HepG2 (cell line): ENCODE measurements at regions not wholly inside any gene's neighbourhood (a gene's known extent, or its start where the extent isn't known, plus 50 kb on each side); places are given as distances from the start of the nearest gene placed in this dataset.

Source experiments
- ATAC-seq: fragments of 200-7000 bp; cut with Tn5 transposase; 3 replicates; pipeline ENCODE4 v1.9.1; 2020; ENCODE audit warnings: mild to moderate bottlenecking, moderate library complexity
- BruUV-seq: library from RNA; stranded (reverse); fragments of 400-500 nt; replicated peaks from 2 replicates; lab custom pipeline; 2021; lab: Mats Ljungman, UMichigan
- CTCF ChIA-PET: fragments of 300-600 bp; formaldehyde crosslinking; extraction: SDS; loops from one replicate; lab custom pipeline; 2021; ENCODE audit warnings: low total read pairs, inconsistent platforms, low intra/inter-chr PET ratio; lab: Yijun Ruan, JAX
- POLR2A ChIA-PET: fragments of 350-600 bp; sonication (Branson Sonifier 250); formaldehyde crosslinking; loops from one replicate; lab custom pipeline; 2020; ENCODE audit warnings: antibody characterized with exemption, inconsistent platforms; lab: Yijun Ruan, JAX
- DNase-seq: peaks from one replicate; pipeline ENCODE4 v3.0.0-alpha.2; 2015; ENCODE audit warnings: low spot score
- FAIRE-seq: peaks from 3 replicates; lab custom pipeline; 2011; peaks lifted over from hg19 to GRCh38; lab: Jason Lieb, UNC
- H2AFZ ChIP-seq: one replicate; pipeline ENCODE4 v1.6.1; 2011; ENCODE audit warnings: low read length, inconsistent platforms
- H3K27ac ChIP-seq: fragments of 300-600 bp; 3 replicates; pipeline ENCODE4 v1.8.0; 2011; ENCODE audit warnings: mixed run types, mild to moderate bottlenecking, mixed read lengths, low read length, inconsistent platforms; ENCODE audit not compliant: insufficient read depth; ENCODE audit errors: extremely low read length
- H3K27me3 ChIP-seq, 2 experiments: fragments of 200-600 bp in 1 of 2; 2 replicates in 1 of 2; 3 replicates in 1 of 2; pipeline versions ENCODE4 v1.6.0 to v1.8.0; 2011; ENCODE audit warnings: low read length in 2 of 2, mild to moderate bottlenecking in 2 of 2, moderate library complexity in 2 of 2, inconsistent platforms in 1 of 2; ENCODE audit not compliant: insufficient read depth in 2 of 2, control insufficient read depth in 1 of 2
- H3K36me3 ChIP-seq, 2 experiments: fragments of 200-600 bp in 1 of 2; replicated peaks in 1 of 2; 2 replicates in 1 of 2; 3 replicates in 1 of 2; pipeline versions ENCODE4 v1.5.1 to v1.8.0; 2011; ENCODE audit warnings: low read length in 2 of 2, inconsistent platforms in 1 of 2; ENCODE audit not compliant: insufficient read depth in 2 of 2, control insufficient read depth in 1 of 2
- H3K4me1 ChIP-seq: 2 replicates; pipeline ENCODE4 v1.5.1; 2012; ENCODE audit warnings: low read length, inconsistent platforms; ENCODE audit not compliant: insufficient read depth
- H3K4me2 ChIP-seq: 2 replicates; pipeline ENCODE4 v1.6.0; 2011; ENCODE audit warnings: low read depth, low read length, inconsistent platforms
- H3K4me3 ChIP-seq, 3 experiments: fragments of 200-600 bp in 1 of 3; sonication (generic), shearing (Covaris generic) in 1 of 3; replicated peaks in 1 of 3; 2 replicates each; pipeline ENCODE4 v1.5.1; 2011 to 2016; ENCODE audit warnings: low read length in 3 of 3, inconsistent platforms in 2 of 3, low read depth in 2 of 3, mild to moderate bottlenecking in 2 of 3, control low read depth in 1 of 3, mixed read lengths in 1 of 3; ENCODE audit not compliant: insufficient read depth in 1 of 3
- H3K79me2 ChIP-seq: one replicate; pipeline ENCODE4 v1.6.1; 2011; ENCODE audit warnings: low read length, inconsistent platforms; ENCODE audit not compliant: insufficient read depth
- H3K9ac ChIP-seq: 2 replicates; pipeline ENCODE4 v1.6.0; 2011; ENCODE audit warnings: mild to moderate bottlenecking, low read depth, low read length, inconsistent platforms; ENCODE audit not compliant: insufficient read depth
- H3K9me3 ChIP-seq: 2 replicates; pipeline ENCODE4 v1.5.1; 2012; ENCODE audit warnings: mild to moderate bottlenecking, low read length
- H4K20me1 ChIP-seq: 2 replicates; pipeline ENCODE4 v1.6.0; 2011; ENCODE audit warnings: inconsistent platforms, mild to moderate bottlenecking, low read length, moderate library complexity; ENCODE audit not compliant: insufficient read depth
- FOXO1 ChIP-seq: sonication (generic); formaldehyde crosslinking; IDR thresholded peaks from 2 replicates; pipeline ENCODE4 v1.4.0; 2020; ENCODE audit warnings: missing genetic modification reagents
- RBAK ChIP-seq: sonication (generic); formaldehyde crosslinking; IDR thresholded peaks from 2 replicates; pipeline ENCODE4 v1.5.1; 2020; ENCODE audit warnings: mild to moderate bottlenecking, missing genetic modification reagents
- SRSF9 ChIP-seq: fragments of 200-400 bp; formaldehyde crosslinking; IDR thresholded peaks from 2 replicates; pipeline ENCODE4 v1.6.1; 2018; ENCODE audit warnings: borderline replicate concordance, mild to moderate bottlenecking, low read depth, low read length; ENCODE audit not compliant: insufficient read depth, poor library complexity, severe bottlenecking
- WGBS: methylation state at CpG from one replicate; pipeline ENCODE4 v1.1.6; 2017; ENCODE audit warnings: low lambda C conversion rate; 5-methylcytosine and 5-hydroxymethylcytosine counted together
- in situ Hi-C: cut with HindIII; loops from 2 replicates; pipeline ENCODE4 v1.10.0; 2017; ENCODE audit warnings: low pct_unique_long_range_greater_than_20kb; ENCODE audit not compliant: extremely low pct_ligation_motif_present
- intact Hi-C: fragments of 100-400 bp; cut with micrococcal nuclease; formaldehyde crosslinking; loops from one replicate; pipeline ENCODE4 v1.10.0; 2022; ENCODE audit not compliant: unreplicated experiment
- TF ChIP-seq, protein P1 (sequence below): sonication (generic); formaldehyde crosslinking; IDR thresholded peaks from 2 replicates; pipeline ENCODE4; 2020; ENCODE audit warnings: missing genetic modification reagents, mild to moderate bottlenecking, borderline replicate concordance
- TF ChIP-seq, protein P2 (sequence below): sonication (generic); formaldehyde crosslinking; IDR thresholded peaks from 2 replicates; pipeline ENCODE4 v1.9.0; 2021; ENCODE audit warnings: missing genetic modification reagents, borderline replicate concordance
- TF ChIP-seq, protein P3 (sequence below): sonication (generic); formaldehyde crosslinking; IDR thresholded peaks from 2 replicates; pipeline ENCODE4 v1.8.1; 2022; ENCODE audit warnings: mild to moderate bottlenecking, missing genetic modification reagents
- TF ChIP-seq, protein P4 (sequence below): sonication (generic); formaldehyde crosslinking; IDR thresholded peaks from 2 replicates; pipeline ENCODE4 v1.8.1; 2023; ENCODE audit warnings: mild to moderate bottlenecking, missing genetic modification reagents
- TF ChIP-seq, protein P5 (sequence below): IDR thresholded peaks from 2 replicates; pipeline ENCODE4 v1.6.1; 2012; ENCODE audit warnings: low read depth, low read length, improper control_type of control experiment

DNA sequence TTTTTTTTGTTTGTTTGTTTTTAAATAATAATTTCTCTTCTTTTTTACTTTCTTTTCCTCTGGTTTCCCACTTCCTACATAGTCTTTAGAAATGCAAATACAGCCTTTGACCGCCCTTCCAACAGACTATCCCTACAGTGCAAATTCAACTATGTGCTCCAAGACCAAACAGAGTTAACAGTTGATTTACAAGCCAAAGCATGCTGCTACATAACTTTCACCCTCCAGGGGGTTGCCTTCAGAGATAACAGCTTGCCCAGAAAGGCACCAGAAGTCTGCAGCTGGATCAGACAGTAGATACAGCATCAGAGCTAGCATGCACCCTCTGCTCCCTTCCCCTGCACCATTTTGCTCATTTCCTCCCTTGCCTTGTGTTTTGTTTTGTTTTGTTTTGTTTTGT lies 539.0 kb downstream of the ZWINT start:
- ATAC-seq (no peak), FAIRE-seq (no peak), DNase-seq (no peak)
- Histone ChIP-seq H3K9me3 (no peaks in the 10 kb centered on the region), H2AFZ (no peak overlapping the region), H3K4me1 (no peaks in the 10 kb centered on the region), H3K4me2 (no peak overlapping the region), H3K36me3 (no peaks in the 10 kb centered on the region), H3K9ac (no peak overlapping the region), H3K4me3 (no peak overlapping the region), H3K79me2 (no peaks in the 10 kb centered on the region), H3K27me3 (no peaks in the 10 kb centered on the region), H3K27ac (no peak overlapping the region), H4K20me1 (no peaks in the 10 kb centered on the region)
- intact Hi-C loops, result no loop called here
- ChIA-PET POLR2A (no interaction called here), CTCF (no interaction called here)
- BruUV-seq, result no TSS peak
- 3% methylated on average over 1 of the region's 1 CpG for WGBS
- in situ Hi-C loops, result no loop called here
- TF ChIP-seq, protein P1, sequence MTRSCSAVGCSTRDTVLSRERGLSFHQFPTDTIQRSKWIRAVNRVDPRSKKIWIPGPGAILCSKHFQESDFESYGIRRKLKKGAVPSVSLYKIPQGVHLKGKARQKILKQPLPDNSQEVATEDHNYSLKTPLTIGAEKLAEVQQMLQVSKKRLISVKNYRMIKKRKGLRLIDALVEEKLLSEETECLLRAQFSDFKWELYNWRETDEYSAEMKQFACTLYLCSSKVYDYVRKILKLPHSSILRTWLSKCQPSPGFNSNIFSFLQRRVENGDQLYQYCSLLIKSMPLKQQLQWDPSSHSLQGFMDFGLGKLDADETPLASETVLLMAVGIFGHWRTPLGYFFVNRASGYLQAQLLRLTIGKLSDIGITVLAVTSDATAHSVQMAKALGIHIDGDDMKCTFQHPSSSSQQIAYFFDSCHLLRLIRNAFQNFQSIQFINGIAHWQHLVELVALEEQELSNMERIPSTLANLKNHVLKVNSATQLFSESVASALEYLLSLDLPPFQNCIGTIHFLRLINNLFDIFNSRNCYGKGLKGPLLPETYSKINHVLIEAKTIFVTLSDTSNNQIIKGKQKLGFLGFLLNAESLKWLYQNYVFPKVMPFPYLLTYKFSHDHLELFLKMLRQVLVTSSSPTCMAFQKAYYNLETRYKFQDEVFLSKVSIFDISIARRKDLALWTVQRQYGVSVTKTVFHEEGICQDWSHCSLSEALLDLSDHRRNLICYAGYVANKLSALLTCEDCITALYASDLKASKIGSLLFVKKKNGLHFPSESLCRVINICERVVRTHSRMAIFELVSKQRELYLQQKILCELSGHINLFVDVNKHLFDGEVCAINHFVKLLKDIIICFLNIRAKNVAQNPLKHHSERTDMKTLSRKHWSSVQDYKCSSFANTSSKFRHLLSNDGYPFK, result no peak
- TF ChIP-seq FOXO1 (CRISPR knock-in tag) (no peak), SRSF9 (no peak), RBAK (no peak)
- TF ChIP-seq, protein P2, sequence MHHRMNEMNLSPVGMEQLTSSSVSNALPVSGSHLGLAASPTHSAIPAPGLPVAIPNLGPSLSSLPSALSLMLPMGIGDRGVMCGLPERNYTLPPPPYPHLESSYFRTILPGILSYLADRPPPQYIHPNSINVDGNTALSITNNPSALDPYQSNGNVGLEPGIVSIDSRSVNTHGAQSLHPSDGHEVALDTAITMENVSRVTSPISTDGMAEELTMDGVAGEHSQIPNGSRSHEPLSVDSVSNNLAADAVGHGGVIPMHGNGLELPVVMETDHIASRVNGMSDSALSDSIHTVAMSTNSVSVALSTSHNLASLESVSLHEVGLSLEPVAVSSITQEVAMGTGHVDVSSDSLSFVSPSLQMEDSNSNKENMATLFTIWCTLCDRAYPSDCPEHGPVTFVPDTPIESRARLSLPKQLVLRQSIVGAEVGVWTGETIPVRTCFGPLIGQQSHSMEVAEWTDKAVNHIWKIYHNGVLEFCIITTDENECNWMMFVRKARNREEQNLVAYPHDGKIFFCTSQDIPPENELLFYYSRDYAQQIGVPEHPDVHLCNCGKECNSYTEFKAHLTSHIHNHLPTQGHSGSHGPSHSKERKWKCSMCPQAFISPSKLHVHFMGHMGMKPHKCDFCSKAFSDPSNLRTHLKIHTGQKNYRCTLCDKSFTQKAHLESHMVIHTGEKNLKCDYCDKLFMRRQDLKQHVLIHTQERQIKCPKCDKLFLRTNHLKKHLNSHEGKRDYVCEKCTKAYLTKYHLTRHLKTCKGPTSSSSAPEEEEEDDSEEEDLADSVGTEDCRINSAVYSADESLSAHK, result no peak
- TF ChIP-seq, protein P3, sequence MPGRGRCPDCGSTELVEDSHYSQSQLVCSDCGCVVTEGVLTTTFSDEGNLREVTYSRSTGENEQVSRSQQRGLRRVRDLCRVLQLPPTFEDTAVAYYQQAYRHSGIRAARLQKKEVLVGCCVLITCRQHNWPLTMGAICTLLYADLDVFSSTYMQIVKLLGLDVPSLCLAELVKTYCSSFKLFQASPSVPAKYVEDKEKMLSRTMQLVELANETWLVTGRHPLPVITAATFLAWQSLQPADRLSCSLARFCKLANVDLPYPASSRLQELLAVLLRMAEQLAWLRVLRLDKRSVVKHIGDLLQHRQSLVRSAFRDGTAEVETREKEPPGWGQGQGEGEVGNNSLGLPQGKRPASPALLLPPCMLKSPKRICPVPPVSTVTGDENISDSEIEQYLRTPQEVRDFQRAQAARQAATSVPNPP, result no peak
- TF ChIP-seq, protein P4, sequence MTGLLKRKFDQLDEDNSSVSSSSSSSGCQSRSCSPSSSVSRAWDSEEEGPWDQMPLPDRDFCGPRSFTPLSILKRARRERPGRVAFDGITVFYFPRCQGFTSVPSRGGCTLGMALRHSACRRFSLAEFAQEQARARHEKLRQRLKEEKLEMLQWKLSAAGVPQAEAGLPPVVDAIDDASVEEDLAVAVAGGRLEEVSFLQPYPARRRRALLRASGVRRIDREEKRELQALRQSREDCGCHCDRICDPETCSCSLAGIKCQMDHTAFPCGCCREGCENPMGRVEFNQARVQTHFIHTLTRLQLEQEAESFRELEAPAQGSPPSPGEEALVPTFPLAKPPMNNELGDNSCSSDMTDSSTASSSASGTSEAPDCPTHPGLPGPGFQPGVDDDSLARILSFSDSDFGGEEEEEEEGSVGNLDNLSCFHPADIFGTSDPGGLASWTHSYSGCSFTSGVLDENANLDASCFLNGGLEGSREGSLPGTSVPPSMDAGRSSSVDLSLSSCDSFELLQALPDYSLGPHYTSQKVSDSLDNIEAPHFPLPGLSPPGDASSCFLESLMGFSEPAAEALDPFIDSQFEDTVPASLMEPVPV (CRISPR knock-in tag), result no peak
- TF ChIP-seq, protein P5, sequence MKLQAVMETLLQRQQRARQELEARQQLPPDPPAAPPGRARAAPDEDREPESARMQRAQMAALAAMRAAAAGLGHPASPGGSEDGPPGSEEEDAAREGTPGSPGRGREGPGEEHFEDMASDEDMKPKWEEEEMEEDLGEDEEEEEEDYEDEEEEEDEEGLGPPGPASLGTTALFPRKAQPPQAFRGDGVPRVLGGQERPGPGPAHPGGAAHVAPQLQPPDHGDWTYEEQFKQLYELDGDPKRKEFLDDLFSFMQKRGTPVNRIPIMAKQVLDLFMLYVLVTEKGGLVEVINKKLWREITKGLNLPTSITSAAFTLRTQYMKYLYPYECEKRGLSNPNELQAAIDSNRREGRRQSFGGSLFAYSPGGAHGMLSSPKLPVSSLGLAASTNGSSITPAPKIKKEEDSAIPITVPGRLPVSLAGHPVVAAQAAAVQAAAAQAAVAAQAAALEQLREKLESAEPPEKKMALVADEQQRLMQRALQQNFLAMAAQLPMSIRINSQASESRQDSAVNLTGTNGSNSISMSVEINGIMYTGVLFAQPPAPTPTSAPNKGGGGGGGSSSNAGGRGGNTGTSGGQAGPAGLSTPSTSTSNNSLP, result no peak
